Endothelial cell of umbilical vein (primary cell): ENCODE measurements at regions not wholly inside any gene's neighbourhood (a gene's known extent, or its start where the extent isn't known, plus 50 kb on each side); places are given as distances from the start of the nearest gene placed in this dataset.

Source experiments
- BruUV-seq: library from RNA; stranded (reverse); fragments of 400-500 nt; replicated peaks from 2 replicates; lab custom pipeline; 2021; lab: Mats Ljungman, UMichigan
- CTCF ChIA-PET: fragments of 300-600, 350-600 bp; sonication (Branson Sonifier 250); formaldehyde crosslinking; loops from one replicate; lab custom pipeline; 2021; ENCODE audit warnings: antibody characterized with exemption, inconsistent platforms; lab: Charles Lee
- POLR2A ChIA-PET: fragments of 300-600, 350-600 bp; sonication (Branson Sonifier 250); formaldehyde crosslinking; loops from one replicate; lab custom pipeline; 2021; ENCODE audit warnings: antibody characterized with exemption, inconsistent platforms; lab: Charles Lee
- DNase-seq: peaks from one replicate; pipeline ENCODE4 v3.0.0-alpha.2; 2011; ENCODE audit warnings: low read depth, low spot score
- FAIRE-seq: peaks from 2 replicates; lab custom pipeline; 2011; peaks lifted over from hg19 to GRCh38; lab: Jason Lieb, UNC
- H2AFZ ChIP-seq: 2 replicates; pipeline ENCODE4 v1.6.0; 2012; ENCODE audit warnings: low read depth, low read length, control low read depth, inconsistent platforms
- H3K27ac ChIP-seq: 2 replicates; pipeline ENCODE4 v1.5.1; 2011; ENCODE audit warnings: low read depth, mild to moderate bottlenecking, control low read depth, low read length, moderate library complexity; ENCODE audit not compliant: insufficient read depth
- H3K27me3 ChIP-seq, 2 experiments: 2 replicates each; pipeline versions ENCODE4 v1.6.0 to v1.6.1; 2011; ENCODE audit warnings: low read length in 2 of 2, mixed read lengths in 1 of 2; ENCODE audit not compliant: control insufficient read depth in 2 of 2, insufficient read depth in 2 of 2
- H3K36me3 ChIP-seq, 2 experiments: 2 replicates in 1 of 2; 3 replicates in 1 of 2; pipeline ENCODE4 v1.5.1; 2011; ENCODE audit warnings: low read length in 2 of 2, mild to moderate bottlenecking in 1 of 2, moderate library complexity in 1 of 2; ENCODE audit not compliant: control insufficient read depth in 2 of 2, insufficient read depth in 2 of 2; ENCODE audit errors: extremely low read depth in 1 of 2
- H3K4me1 ChIP-seq: 3 replicates; pipeline ENCODE4 v1.5.1; 2011; ENCODE audit warnings: mild to moderate bottlenecking, low read length; ENCODE audit not compliant: control insufficient read depth, insufficient read depth; ENCODE audit errors: extremely low read depth
- H3K4me2 ChIP-seq: 2 replicates; pipeline ENCODE4 v1.6.1; 2011; ENCODE audit warnings: low read length, control low read depth, mixed read lengths; ENCODE audit not compliant: insufficient read depth
- H3K4me3 ChIP-seq, 3 experiments: fragments of 200-600 bp in 1 of 3; sonication (generic), shearing (Covaris generic) in 1 of 3; replicated peaks in 1 of 3; 2 replicates each; pipeline ENCODE4 v1.5.1; 2011 to 2016; ENCODE audit warnings: control low read depth in 3 of 3, low read length in 3 of 3, mild to moderate bottlenecking in 2 of 3, inconsistent platforms in 1 of 3, low read depth in 1 of 3, moderate library complexity in 1 of 3; ENCODE audit not compliant: insufficient read depth in 1 of 3
- H3K79me2 ChIP-seq: 2 replicates; pipeline ENCODE4 v1.6.0; 2012; ENCODE audit warnings: low read length, inconsistent platforms; ENCODE audit not compliant: control insufficient read depth, insufficient read depth
- H3K9ac ChIP-seq: replicated peaks from 2 replicates; pipeline ENCODE3; 2011; ENCODE audit warnings: low read length, control low read depth; ENCODE audit not compliant: insufficient read depth; ENCODE audit errors: extremely low read depth
- H3K9me1 ChIP-seq: replicated peaks from 3 replicates; pipeline ENCODE4 v1.6.0; 2011; ENCODE audit warnings: mild to moderate bottlenecking, low read length; ENCODE audit not compliant: control insufficient read depth, insufficient read depth; ENCODE audit errors: extremely low read depth
- H3K9me3 ChIP-seq: replicated peaks from 2 replicates; pipeline ENCODE4 v1.5.1; 2012; ENCODE audit warnings: low read length, inconsistent platforms; ENCODE audit not compliant: control insufficient read depth, insufficient read depth
- H4K20me1 ChIP-seq: replicated peaks from 2 replicates; pipeline ENCODE3; 2011; ENCODE audit warnings: mild to moderate bottlenecking, low read length; ENCODE audit not compliant: control insufficient read depth, insufficient read depth; ENCODE audit errors: extremely low read depth
- CTCF ChIP-seq, 2 donors: IDR thresholded peaks; 1 replicate in 1 of 2; 2 replicates in 1 of 2; pipeline ENCODE4 v1.5.1; 2011; ENCODE audit warnings: low read length in 2 of 2, mild to moderate bottlenecking in 2 of 2, moderate library complexity in 2 of 2, control low read depth in 1 of 2, inconsistent platforms in 1 of 2, low read depth in 1 of 2; ENCODE audit not compliant: insufficient read depth in 1 of 2; ENCODE audit errors: extremely low read depth in 1 of 2
- EZH2 ChIP-seq: IDR thresholded peaks from 2 replicates; pipeline ENCODE4 v1.6.1; 2012; ENCODE audit warnings: borderline replicate concordance, low read depth, mild to moderate bottlenecking, moderate library complexity, low read length, inconsistent platforms; ENCODE audit not compliant: severe bottlenecking
- FOS ChIP-seq: IDR thresholded peaks from 2 replicates; pipeline ENCODE4 v1.6.1; 2011; ENCODE audit warnings: mild to moderate bottlenecking, low read length, moderate library complexity, borderline replicate concordance; ENCODE audit not compliant: insufficient read depth
- GATA2 ChIP-seq: IDR thresholded peaks from 2 replicates; pipeline ENCODE4 v1.7.0; 2011; ENCODE audit warnings: low read depth, mild to moderate bottlenecking, moderate library complexity, mixed read lengths, low read length; ENCODE audit not compliant: insufficient read length, insufficient read depth
- JUN ChIP-seq: IDR thresholded peaks from 2 replicates; pipeline ENCODE4 v1.6.1; 2011; ENCODE audit warnings: borderline replicate concordance, low read depth; ENCODE audit not compliant: insufficient read length, insufficient read depth
- MAX ChIP-seq: IDR thresholded peaks from 2 replicates; pipeline ENCODE4 v1.6.1; 2011; ENCODE audit not compliant: insufficient read depth, insufficient read length
- MYC ChIP-seq: IDR thresholded peaks from one replicate; pipeline ENCODE4 v1.6.1; 2011; ENCODE audit warnings: mild to moderate bottlenecking, low read depth, low read length
- POLR2A ChIP-seq: IDR thresholded peaks from 2 replicates; pipeline ENCODE4 v1.6.1; 2012; ENCODE audit warnings: low read depth, mild to moderate bottlenecking, control low read depth, low read length
- POLR2AphosphoS5 ChIP-seq: IDR thresholded peaks from 2 replicates; pipeline ENCODE4 v1.6.1; 2012; ENCODE audit warnings: low read depth, mild to moderate bottlenecking, control low read depth, low read length, moderate library complexity; ENCODE audit not compliant: insufficient read depth
- dilution Hi-C: fragments of 300-500 bp; cut with MboI; formaldehyde crosslinking; loops from one replicate; pipeline ENCODE4 v1.15.0; 2019; ENCODE audit warnings: low sequenced_read_pairs; ENCODE audit not compliant: extremely low pct_ligation_motif_present
- intact Hi-C: fragments of 100-400 bp; cut with micrococcal nuclease; formaldehyde crosslinking; loops from one replicate; pipeline ENCODE4 v1.10.0; 2022

GRCh38 chr15:66951531-66952320 lies 113.7 kb upstream of the SMAD3 start:
- dilution Hi-C loops, result no loop called here
- FAIRE-seq, result no peak

More at GRCh38 chr15:66951531-66952320, 113.7 kb upstream of the SMAD3 start:
- Histone ChIP-seq H3K4me1 (peaks cover 13% of the 10 kb centered on the region), H3K36me3 (no peaks in the 10 kb centered on the region), H3K9me3 (no peaks in the 10 kb centered on the region), H3K4me2 (no peak overlapping the region), H3K9me1 (no peaks in the 10 kb centered on the region), H3K27ac (no peak overlapping the region), H3K79me2 (no peaks in the 10 kb centered on the region), H4K20me1 (no peaks in the 10 kb centered on the region), H2AFZ (no peak overlapping the region), H3K9ac (no peak overlapping the region), H3K27me3 (no peaks in the 10 kb centered on the region), H3K4me3 (no peak overlapping the region)
- intact Hi-C loops, result no loop called here
- CTCF ChIA-PET, result interaction anchor here (1.0 kb wide), 1 partner anchor 75 kb away, joined by 3 read pairs; no protein-coding TSS in a partner anchor
- POLR2A ChIA-PET, result no interaction called here
- DNase-seq, result no peak
- TF ChIP-seq FOS (no peak), MYC (no peak), POLR2AphosphoS5 (no peak), POLR2A (no peak), JUN (no peak), GATA2 (no peak), CTCF (IDR thresholded peaks at IDR 0.05; ENCODE audit: extremely low read depth in 1 of 2, insufficient read depth in 1 of 2, low read depth in 1 of 2, low read length in 2 of 2) (no peak), MAX (no peak), EZH2 (no peak)
- BruUV-seq, result no TSS peak
